ENCODE measurements at regions not wholly inside any gene's neighbourhood (a gene's known extent, or its start where the extent isn't known, plus 50 kb on each side); places are given as distances from the start of the nearest gene placed in this dataset.

- Histone ChIP-seq H2AFZ (ENCODE audit: low read depth, low read length, poor library complexity, severe bottlenecking) (no peak overlapping the region), H3K27me3 (ENCODE audit: insufficient read depth, low read length) (no peaks in the 10 kb centered on the region), H3K4me1 (ENCODE audit: control insufficient read depth in 1 of 2, insufficient read depth in 2 of 2, low read length in 2 of 2) (no peaks in the 10 kb centered on the region), H3K27ac (ENCODE audit: low read depth, low read length) (no peak overlapping the region), H3K9me2 (ENCODE audit: insufficient read depth) (no peaks in the 10 kb centered on the region), H3K9me3 (ENCODE audit: control insufficient read depth in 1 of 2, insufficient read depth in 1 of 2, low read depth in 1 of 2, low read length in 2 of 2) (peaks cover 8 to 35% of the 10 kb centered on the region in 2 experiments; a peak in 2 of 4 replicates), H3K4me3 (replicated peaks in 1 of 2; ENCODE audit: low read depth in 1 of 2, low read length in 2 of 2) (no peak overlapping the region), H3K36me3 (ENCODE audit: control insufficient read depth in 1 of 2, insufficient read depth in 2 of 2, low read length in 2 of 2) (no peaks in the 10 kb centered on the region), H3K79me2 (ENCODE audit: insufficient read depth, low read length) (no peaks in the 10 kb centered on the region), H4K20me1 (ENCODE audit: insufficient read depth) (no peaks in the 10 kb centered on the region), H3K4me2 (ENCODE audit: low read length) (no peak overlapping the region), H3K9ac (ENCODE audit: low read length) (no peak overlapping the region)
- intact Hi-C loops (cut with micrococcal nuclease): no loop called here
- TF ChIP-seq ZFX (IDR thresholded peaks at IDR 0.05) (no peak), TCF7L2 (IDR thresholded peaks at IDR 0.05; ENCODE audit: borderline replicate concordance, extremely low read depth, insufficient read depth, insufficient read length) (no peak), YY1 (IDR thresholded peaks at IDR 0.05; ENCODE audit: extremely low read depth, insufficient replicate concordance, low read depth, low read length) (no peak), POLR2AphosphoS5 (IDR thresholded peaks at IDR 0.05; ENCODE audit: low read depth, low read length) (no peak), ZBTB33 (IDR thresholded peaks at IDR 0.05; ENCODE audit: extremely low read depth, insufficient replicate concordance, low read length) (no peak), ELF1 (IDR thresholded peaks at IDR 0.05; ENCODE audit: borderline replicate concordance, low read depth) (no peak), JUND (IDR thresholded peaks at IDR 0.05) (no peak), CBX3 (IDR thresholded peaks at IDR 0.05; ENCODE audit: low read depth) (no peak), EGR1 (IDR thresholded peaks at IDR 0.05; ENCODE audit: low read depth) (no peak), FOSL1 (IDR thresholded peaks at IDR 0.05; ENCODE audit: low read depth) (no peak), SRF (IDR thresholded peaks at IDR 0.05; ENCODE audit: low read depth) (no peak)
- TF ChIP-seq, protein P1, sequence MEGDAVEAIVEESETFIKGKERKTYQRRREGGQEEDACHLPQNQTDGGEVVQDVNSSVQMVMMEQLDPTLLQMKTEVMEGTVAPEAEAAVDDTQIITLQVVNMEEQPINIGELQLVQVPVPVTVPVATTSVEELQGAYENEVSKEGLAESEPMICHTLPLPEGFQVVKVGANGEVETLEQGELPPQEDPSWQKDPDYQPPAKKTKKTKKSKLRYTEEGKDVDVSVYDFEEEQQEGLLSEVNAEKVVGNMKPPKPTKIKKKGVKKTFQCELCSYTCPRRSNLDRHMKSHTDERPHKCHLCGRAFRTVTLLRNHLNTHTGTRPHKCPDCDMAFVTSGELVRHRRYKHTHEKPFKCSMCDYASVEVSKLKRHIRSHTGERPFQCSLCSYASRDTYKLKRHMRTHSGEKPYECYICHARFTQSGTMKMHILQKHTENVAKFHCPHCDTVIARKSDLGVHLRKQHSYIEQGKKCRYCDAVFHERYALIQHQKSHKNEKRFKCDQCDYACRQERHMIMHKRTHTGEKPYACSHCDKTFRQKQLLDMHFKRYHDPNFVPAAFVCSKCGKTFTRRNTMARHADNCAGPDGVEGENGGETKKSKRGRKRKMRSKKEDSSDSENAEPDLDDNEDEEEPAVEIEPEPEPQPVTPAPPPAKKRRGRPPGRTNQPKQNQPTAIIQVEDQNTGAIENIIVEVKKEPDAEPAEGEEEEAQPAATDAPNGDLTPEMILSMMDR (IDR thresholded peaks at IDR 0.05 in 2 of 3, conservative IDR thresholded peaks at IDR 0.05 in 1 of 3; ENCODE audit: borderline replicate concordance in 1 of 3, insufficient read depth in 1 of 3, low read depth in 2 of 3, low read length in 2 of 3): no peak
- TF ChIP-seq, protein P2, sequence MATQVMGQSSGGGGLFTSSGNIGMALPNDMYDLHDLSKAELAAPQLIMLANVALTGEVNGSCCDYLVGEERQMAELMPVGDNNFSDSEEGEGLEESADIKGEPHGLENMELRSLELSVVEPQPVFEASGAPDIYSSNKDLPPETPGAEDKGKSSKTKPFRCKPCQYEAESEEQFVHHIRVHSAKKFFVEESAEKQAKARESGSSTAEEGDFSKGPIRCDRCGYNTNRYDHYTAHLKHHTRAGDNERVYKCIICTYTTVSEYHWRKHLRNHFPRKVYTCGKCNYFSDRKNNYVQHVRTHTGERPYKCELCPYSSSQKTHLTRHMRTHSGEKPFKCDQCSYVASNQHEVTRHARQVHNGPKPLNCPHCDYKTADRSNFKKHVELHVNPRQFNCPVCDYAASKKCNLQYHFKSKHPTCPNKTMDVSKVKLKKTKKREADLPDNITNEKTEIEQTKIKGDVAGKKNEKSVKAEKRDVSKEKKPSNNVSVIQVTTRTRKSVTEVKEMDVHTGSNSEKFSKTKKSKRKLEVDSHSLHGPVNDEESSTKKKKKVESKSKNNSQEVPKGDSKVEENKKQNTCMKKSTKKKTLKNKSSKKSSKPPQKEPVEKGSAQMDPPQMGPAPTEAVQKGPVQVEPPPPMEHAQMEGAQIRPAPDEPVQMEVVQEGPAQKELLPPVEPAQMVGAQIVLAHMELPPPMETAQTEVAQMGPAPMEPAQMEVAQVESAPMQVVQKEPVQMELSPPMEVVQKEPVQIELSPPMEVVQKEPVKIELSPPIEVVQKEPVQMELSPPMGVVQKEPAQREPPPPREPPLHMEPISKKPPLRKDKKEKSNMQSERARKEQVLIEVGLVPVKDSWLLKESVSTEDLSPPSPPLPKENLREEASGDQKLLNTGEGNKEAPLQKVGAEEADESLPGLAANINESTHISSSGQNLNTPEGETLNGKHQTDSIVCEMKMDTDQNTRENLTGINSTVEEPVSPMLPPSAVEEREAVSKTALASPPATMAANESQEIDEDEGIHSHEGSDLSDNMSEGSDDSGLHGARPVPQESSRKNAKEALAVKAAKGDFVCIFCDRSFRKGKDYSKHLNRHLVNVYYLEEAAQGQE (IDR thresholded peaks at IDR 0.05; ENCODE audit: low read depth): no peak
- TF ChIP-seq, protein P3, sequence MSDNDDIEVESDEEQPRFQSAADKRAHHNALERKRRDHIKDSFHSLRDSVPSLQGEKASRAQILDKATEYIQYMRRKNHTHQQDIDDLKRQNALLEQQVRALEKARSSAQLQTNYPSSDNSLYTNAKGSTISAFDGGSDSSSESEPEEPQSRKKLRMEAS (IDR thresholded peaks at IDR 0.05): no peak
- CTCF ChIA-PET: no interaction called here
- BruUV-seq (replicated peaks): no TSS peak
- no peak for ATAC-seq
- POLR2A ChIA-PET: no interaction called here
- no peak for DNase-seq (ENCODE audit: low read depth, low spot score)
- RAD21 ChIA-PET (ENCODE audit: low non-redundant PET in 1 of 2, low total read pairs in 2 of 2, uncharacterized antibody in 2 of 2, unreplicated experiment in 2 of 2): no interaction called here
Observed at GRCh38 chr18:44467718-44468117, 213.0 kb upstream of the SETBP1 start.

All from HCT116 (cell line).